ENCODE measurements at regions not wholly inside any gene's neighbourhood (a gene's known extent, or its start where the extent isn't known, plus 50 kb on each side); places are given as distances from the start of the nearest gene placed in this dataset.

DNA sequence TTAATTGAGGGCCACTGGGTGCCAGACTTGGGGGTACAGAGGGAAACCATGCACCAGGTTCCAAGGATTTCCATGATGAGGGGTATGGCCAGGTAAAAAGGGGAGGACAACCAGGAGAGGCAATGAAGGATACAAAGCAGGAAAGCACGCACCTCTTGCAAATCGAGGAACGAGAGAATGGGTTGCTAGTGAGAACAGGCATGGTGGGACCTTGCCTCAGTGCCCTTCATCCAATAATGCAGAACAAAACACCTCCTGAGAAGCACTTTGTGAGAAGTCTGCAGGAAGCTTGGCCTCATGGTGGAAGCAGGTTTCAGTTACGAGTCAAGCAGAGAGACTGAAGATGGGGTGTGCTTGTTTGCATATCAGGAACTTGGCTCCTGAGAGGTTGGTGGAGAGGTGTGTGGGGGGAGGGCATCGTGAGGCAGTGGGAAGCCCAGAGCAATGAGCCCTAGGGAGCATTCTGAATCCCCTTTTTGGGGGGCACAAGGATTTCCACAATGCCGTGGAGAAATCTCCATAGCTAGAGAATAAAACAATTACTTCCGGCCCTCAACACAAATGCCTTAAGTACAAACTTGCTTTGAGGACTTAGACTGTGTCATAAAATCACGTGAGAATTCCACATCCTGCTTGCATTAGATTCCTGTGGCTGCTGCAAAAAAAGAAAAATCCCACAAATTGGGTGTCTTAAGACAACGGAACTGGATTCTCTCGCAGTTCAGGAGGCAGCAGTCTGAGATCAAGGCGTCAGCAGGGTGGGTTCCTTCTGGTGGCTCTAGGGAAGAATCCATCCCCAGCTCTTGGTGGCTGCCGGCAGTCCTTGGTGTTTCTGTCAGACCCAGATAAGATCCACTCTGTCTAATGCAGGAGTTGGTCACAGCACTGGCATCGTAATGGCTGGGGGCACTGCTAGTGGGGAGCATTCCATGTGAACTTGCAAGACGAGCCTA is 54.9 kb upstream of the BACE2 start:
- intact Hi-C loops (cut with micrococcal nuclease) = no loop called here

DNA sequence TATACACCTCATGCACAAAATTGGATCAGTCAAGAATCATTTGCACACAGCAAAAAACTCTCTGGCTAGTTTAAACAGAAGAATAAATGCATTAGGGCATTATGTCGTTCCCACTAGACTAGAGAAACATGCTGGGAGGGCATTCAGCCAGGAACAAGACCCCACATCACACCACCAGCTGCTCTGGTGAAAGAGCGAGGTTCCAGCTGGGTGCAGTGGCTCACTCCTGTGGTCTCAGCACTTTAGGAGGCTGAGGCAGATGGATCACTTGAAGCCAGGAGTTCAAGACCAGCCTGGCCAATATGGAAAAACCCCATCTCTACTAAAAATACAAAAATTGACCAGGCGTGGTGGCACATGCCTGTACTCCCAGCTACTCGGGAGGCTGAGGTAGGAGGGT is 52.1 kb upstream of the BACE2 start:
- intact Hi-C loops (cut with micrococcal nuclease) = no loop called here

Data from T-helper 2 cell treated with Interferon-gamma antibody and Interleukin-4, amounts not matched to agents 100 ng/mL and 5 ng/mL, for 36 hours (primary cell).